CD4-positive, alpha-beta T cell (primary cell): ENCODE measurements at regions not wholly inside any gene's neighbourhood (a gene's known extent, or its start where the extent isn't known, plus 50 kb on each side); places are given as distances from the start of the nearest gene placed in this dataset.
"Not testable (repeated sequence)": the region's sequence is repeated elsewhere in the genome, so short reads cannot be mapped to it uniquely, and the experiment has no call there.

Experiments
- ATAC-seq: fragments of 200-7000 bp; cut with Tn5 transposase; one replicate; pipeline ENCODE4 v1.10.0; 2022; ENCODE audit warnings: mild to moderate bottlenecking; ENCODE audit not compliant: poor library complexity
- CTCF ChIA-PET: fragments of 350-600 bp; sonication (Branson Sonifier 250); formaldehyde crosslinking; loops from one replicate; lab custom pipeline; 2021; ENCODE audit warnings: antibody characterized with exemption, inconsistent platforms; lab: Charles Lee
- POLR2A ChIA-PET: fragments of 350-600 bp; sonication (Branson Sonifier 250); formaldehyde crosslinking; loops from one replicate; lab custom pipeline; 2021; ENCODE audit warnings: antibody characterized with exemption, inconsistent platforms; lab: Charles Lee
- DNase-seq, 14 experiments: peaks; one replicate each; pipeline ENCODE4 v3.0.0-alpha.2; 2013 to 2020; ENCODE audit warnings: mixed read lengths in 2 of 14
- H3K27ac ChIP-seq, 2 donors: one replicate each; pipeline versions ENCODE4 v1.5.1 to v1.7.0; 2013; ENCODE audit warnings: low read length in 2 of 2, low read depth in 1 of 2, mild to moderate bottlenecking in 1 of 2
- H3K27me3 ChIP-seq, 2 experiments: 1 replicate in 1 of 2; 2 replicates in 1 of 2; pipeline versions ENCODE4 v1.6.1 to v1.7.0; 2013; ENCODE audit warnings: low read length in 2 of 2, control low read depth in 1 of 2, mild to moderate bottlenecking in 1 of 2, moderate library complexity in 1 of 2; ENCODE audit not compliant: insufficient read depth in 2 of 2, control insufficient read depth in 1 of 2
- H3K36me3 ChIP-seq: one replicate; pipeline ENCODE4 v1.6.1; 2013; ENCODE audit warnings: low read length, control low read depth; ENCODE audit not compliant: insufficient read depth
- H3K4me1 ChIP-seq: one replicate; pipeline ENCODE4 v1.6.1; 2013; ENCODE audit warnings: low read length, control low read depth; ENCODE audit not compliant: insufficient read depth
- H3K4me3 ChIP-seq: one replicate; pipeline ENCODE4 v1.5.1; 2013; ENCODE audit warnings: mild to moderate bottlenecking, low read length, moderate library complexity
- H3K9me3 ChIP-seq, 2 experiments: 1 replicate in 1 of 2; 2 replicates in 1 of 2; pipeline versions ENCODE4 v1.6.1 to v1.7.0; 2013; ENCODE audit warnings: low read length in 2 of 2, mild to moderate bottlenecking in 2 of 2, control low read depth in 1 of 2, moderate library complexity in 1 of 2; ENCODE audit not compliant: control insufficient read depth in 1 of 2, insufficient read depth in 1 of 2
- H3K27ac Mint-ChIP-seq: one replicate; pipeline ENCODE4 v1.8.0; 2020; ENCODE audit warnings: mixed read lengths
- H3K27me3 Mint-ChIP-seq: one replicate; pipeline ENCODE4 v1.8.0; 2021; ENCODE audit warnings: mixed read lengths
- H3K36me3 Mint-ChIP-seq: one replicate; pipeline ENCODE4 v1.8.0; 2021; ENCODE audit warnings: low read depth, mixed read lengths
- H3K4me1 Mint-ChIP-seq: one replicate; pipeline ENCODE4 v1.8.0; 2021; ENCODE audit warnings: low read depth, mixed read lengths
- H3K4me3 Mint-ChIP-seq: one replicate; pipeline ENCODE4 v1.8.0; 2020; ENCODE audit warnings: mild to moderate bottlenecking, mixed read lengths
- H3K9me3 Mint-ChIP-seq: one replicate; pipeline ENCODE4 v1.8.0; 2020; ENCODE audit warnings: mixed read lengths
- CTCF ChIP-seq: fragments of 200-600 bp; IDR thresholded peaks from one replicate; pipeline ENCODE4 v1.8.0; 2022; ENCODE audit warnings: antibody characterized with exemption, mild to moderate bottlenecking
- intact Hi-C, 2 experiments: fragments of 100-400 bp; cut with DNase I in 1 of 2; cut with micrococcal nuclease in 1 of 2; formaldehyde crosslinking; loops; one replicate each; pipeline versions ENCODE4 v1.15.1 to v1.9.0; 2023 to 2025; cut with DNase I, micrococcal nuclease

- H3K36me3 Mint-ChIP-seq: no peaks in the 10 kb centered on the region
- ChIA-PET POLR2A (no interaction called here), CTCF (no interaction called here)
- intact Hi-C loops: no loop called here
- ATAC-seq (no peak), DNase-seq (no peak)
- peaks cover 3% of the 10 kb centered on the region for H3K4me1 ChIP-seq
- no peak overlapping the region for H3K4me3 ChIP-seq
- no peaks in the 10 kb centered on the region for H3K4me1 Mint-ChIP-seq
- no peak for TF ChIP-seq CTCF
- no peaks in the 10 kb centered on the region for H3K36me3 ChIP-seq
- no peaks in the 10 kb centered on the region for H3K9me3 Mint-ChIP-seq
- H3K27me3 Mint-ChIP-seq: peaks cover 81% of the 10 kb centered on the region
- H3K27ac ChIP-seq: no peak overlapping the region
- no peak overlapping the region for H3K4me3 Mint-ChIP-seq
- peaks cover 3 to 4% of the 10 kb centered on the region in 2 experiments for H3K9me3 ChIP-seq
- no peak overlapping the region for H3K27ac Mint-ChIP-seq
- H3K27me3 ChIP-seq: peaks cover 45 to 51% of the 10 kb centered on the region in 2 experiments
These were observed 84.6 kb downstream of the ZNF467 start for GRCh38 chr7:149688836-149689235.

- POLR2A ChIA-PET, H3K4me1 Mint-ChIP-seq, H3K4me3 Mint-ChIP-seq, H3K27ac Mint-ChIP-seq, H3K27ac ChIP-seq, H3K9me3 ChIP-seq, H3K36me3 ChIP-seq, H3K4me3 ChIP-seq, H3K9me3 Mint-ChIP-seq, DNase-seq, ATAC-seq, CTCF ChIA-PET, H3K36me3 Mint-ChIP-seq, H3K4me1 ChIP-seq, intact Hi-C loops: not testable (repeated sequence)
- H3K27me3 Mint-ChIP-seq: peaks cover 77% of the 10 kb centered on the region
- peaks cover 40 to 45% of the 10 kb centered on the region in 2 experiments for H3K27me3 ChIP-seq
These were observed 85.6 kb downstream of the ZNF467 start for GRCh38 chr7:149687820-149688219.

- CTCF ChIA-PET: interaction anchor here (1.3 kb wide), 1 partner anchor 56 kb away, joined by 3 read pairs; no protein-coding TSS in a partner anchor
- peaks cover 80% of the 10 kb centered on the region for H3K27me3 Mint-ChIP-seq
These were observed 86.9 kb downstream of the ZNF467 start for GRCh38 chr7:149686449-149686848.

More at GRCh38 chr7:149686449-149686848, 86.9 kb downstream of the ZNF467 start:
- Histone ChIP-seq H3K27me3 (peaks cover 35 to 38% of the 10 kb centered on the region in 2 experiments), H3K9me3 (peaks cover 3 to 4% of the 10 kb centered on the region in 2 experiments), H3K27ac (no peak overlapping the region), H3K4me3 (no peak overlapping the region), H3K4me1 (no peaks in the 10 kb centered on the region), H3K36me3 (no peaks in the 10 kb centered on the region)
- H3K27ac Mint-ChIP-seq: no peak overlapping the region
- POLR2A ChIA-PET: no interaction called here
- DNase-seq (no peak), ATAC-seq (no peak)
- H3K9me3 Mint-ChIP-seq: no peaks in the 10 kb centered on the region
- intact Hi-C loops: no loop called here
- no peaks in the 10 kb centered on the region for H3K4me1 Mint-ChIP-seq
- no peak overlapping the region for H3K4me3 Mint-ChIP-seq
- TF ChIP-seq CTCF: no peak
- no peaks in the 10 kb centered on the region for H3K36me3 Mint-ChIP-seq
